Breast epithelium (tissue), 4 donors: ENCODE measurements at regions not wholly inside any gene's neighbourhood (a gene's known extent, or its start where the extent isn't known, plus 50 kb on each side); places are given as distances from the start of the nearest gene placed in this dataset.

ENCODE experiments used
- DNase-seq, 2 donors: peaks; one replicate each; pipeline ENCODE4 v3.0.0-alpha.2; 2019; ENCODE audit warnings: low spot score in 2 of 2
- H3K27ac ChIP-seq, 2 donors: fragments of 200-600 bp; sonication (generic) in 1 of 2; one replicate each; pipeline ENCODE4 v1.5.1; 2016 to 2019; ENCODE audit warnings: mild to moderate bottlenecking in 1 of 2
- H3K27me3 ChIP-seq, 2 donors: fragments of 200-600 bp; sonication (generic) in 1 of 2; one replicate each; pipeline versions ENCODE4 v1.5.1 to v1.6.0; 2017 to 2019; ENCODE audit warnings: control low read depth in 1 of 2, mild to moderate bottlenecking in 1 of 2
- H3K36me3 ChIP-seq: fragments of 200-600 bp; one replicate; pipeline ENCODE4 v1.5.1; 2019
- H3K4me1 ChIP-seq, 2 donors: fragments of 200-600 bp; sonication (generic); one replicate each; pipeline ENCODE4 v1.5.1; 2016 to 2019; ENCODE audit warnings: control low read depth in 1 of 2
- H3K4me3 ChIP-seq, 3 donors: fragments of 200-600 bp; sonication (generic); 1 replicate in 2 of 3; 2 replicates in 1 of 3; pipeline ENCODE4 v1.5.1; 2016 to 2019; ENCODE audit warnings: mild to moderate bottlenecking in 3 of 3, moderate library complexity in 2 of 3
- H3K9me3 ChIP-seq, 2 donors: fragments of 200-600 bp; sonication (generic) in 1 of 2; one replicate each; pipeline ENCODE4 v1.5.1; 2016 to 2019; ENCODE audit warnings: control low read depth in 1 of 2
- POLR2A ChIP-seq: fragments of 450-650 bp; IDR thresholded peaks from one replicate; pipeline ENCODE4 v1.6.1; 2016; ENCODE audit warnings: antibody characterized with exemption, mild to moderate bottlenecking, moderate library complexity
- POLR2AphosphoS5 ChIP-seq, 3 donors: sonication (generic); formaldehyde crosslinking; IDR thresholded peaks; one replicate each; pipeline ENCODE4 v1.6.1; 2017; ENCODE audit warnings: antibody characterized with exemption in 3 of 3
- intact Hi-C: fragments of 100-400 bp; cut with DNase I; formaldehyde crosslinking; loops from one replicate; pipeline ENCODE4 v1.15.1; 2023; ENCODE audit warnings: low total_unique reads
- TF ChIP-seq, protein P1 (sequence below), 3 donors: fragments of 450-650 bp; IDR thresholded peaks; one replicate each; pipeline ENCODE4 v1.5.1; 2016 to 2017; ENCODE audit warnings: antibody characterized with exemption in 3 of 3, mild to moderate bottlenecking in 3 of 3, moderate library complexity in 3 of 3

DNA sequence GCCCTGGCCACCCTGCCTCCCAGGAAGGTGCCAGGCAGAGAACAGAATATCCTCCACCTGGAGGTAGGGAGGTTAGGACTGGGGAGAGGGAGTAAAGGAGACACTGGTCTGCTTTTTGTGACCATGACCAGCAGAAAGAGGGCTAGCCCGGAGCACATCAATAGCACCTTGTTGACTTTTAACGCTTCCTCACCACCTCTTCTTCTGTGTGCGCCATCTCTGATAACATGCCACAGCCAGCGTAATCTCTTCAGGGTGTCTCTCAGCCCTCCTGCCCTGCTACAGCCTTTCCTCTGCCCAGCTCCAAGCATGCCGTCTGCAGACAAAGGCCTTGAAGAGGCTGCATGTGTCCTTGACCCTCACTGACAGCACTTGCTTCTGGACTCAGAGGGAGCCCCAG lies 50.9 kb upstream of the GJA5 start:
- DNase-seq: no peak
- H3K4me1 ChIP-seq: no peaks in the 10 kb centered on the region
- H3K27ac ChIP-seq: no peak overlapping the region
- no peaks in the 10 kb centered on the region for H3K36me3 ChIP-seq
- intact Hi-C loops: no loop called here
- TF ChIP-seq, protein P1, sequence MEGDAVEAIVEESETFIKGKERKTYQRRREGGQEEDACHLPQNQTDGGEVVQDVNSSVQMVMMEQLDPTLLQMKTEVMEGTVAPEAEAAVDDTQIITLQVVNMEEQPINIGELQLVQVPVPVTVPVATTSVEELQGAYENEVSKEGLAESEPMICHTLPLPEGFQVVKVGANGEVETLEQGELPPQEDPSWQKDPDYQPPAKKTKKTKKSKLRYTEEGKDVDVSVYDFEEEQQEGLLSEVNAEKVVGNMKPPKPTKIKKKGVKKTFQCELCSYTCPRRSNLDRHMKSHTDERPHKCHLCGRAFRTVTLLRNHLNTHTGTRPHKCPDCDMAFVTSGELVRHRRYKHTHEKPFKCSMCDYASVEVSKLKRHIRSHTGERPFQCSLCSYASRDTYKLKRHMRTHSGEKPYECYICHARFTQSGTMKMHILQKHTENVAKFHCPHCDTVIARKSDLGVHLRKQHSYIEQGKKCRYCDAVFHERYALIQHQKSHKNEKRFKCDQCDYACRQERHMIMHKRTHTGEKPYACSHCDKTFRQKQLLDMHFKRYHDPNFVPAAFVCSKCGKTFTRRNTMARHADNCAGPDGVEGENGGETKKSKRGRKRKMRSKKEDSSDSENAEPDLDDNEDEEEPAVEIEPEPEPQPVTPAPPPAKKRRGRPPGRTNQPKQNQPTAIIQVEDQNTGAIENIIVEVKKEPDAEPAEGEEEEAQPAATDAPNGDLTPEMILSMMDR (IDR thresholded peaks at IDR 0.05): no peak
- TF ChIP-seq POLR2A (no peak), POLR2AphosphoS5 (IDR thresholded peaks at IDR 0.05) (no peak)
- no peaks in the 10 kb centered on the region for H3K27me3 ChIP-seq
- no peak overlapping the region for H3K4me3 ChIP-seq
- no peaks in the 10 kb centered on the region for H3K9me3 ChIP-seq

DNA sequence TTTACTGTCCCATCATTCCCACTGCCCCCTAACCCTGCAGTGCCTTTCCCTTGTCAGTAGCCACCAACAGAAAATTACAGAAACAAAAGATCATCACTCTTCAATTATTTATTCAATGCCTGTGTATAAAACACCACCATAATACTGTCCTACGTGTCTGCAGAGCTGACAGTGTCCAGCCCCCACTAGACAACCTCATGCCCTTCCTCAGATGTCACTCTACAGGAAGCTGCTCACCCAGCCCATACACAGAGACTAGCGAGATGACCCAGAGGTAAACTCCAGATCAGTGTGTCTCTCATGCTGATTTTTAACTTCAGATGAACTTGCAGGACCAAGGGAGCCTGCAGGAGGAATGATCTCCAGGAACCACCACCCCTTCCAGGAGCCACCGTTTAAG lies 51.3 kb upstream of the GJA5 start:
- H3K4me1 ChIP-seq: no peaks in the 10 kb centered on the region
- H3K4me3 ChIP-seq: no peak overlapping the region
- H3K27ac ChIP-seq: no peak overlapping the region
- no peak for DNase-seq
- no peak for TF ChIP-seq POLR2AphosphoS5 (IDR thresholded peaks at IDR 0.05)
- no peak for TF ChIP-seq POLR2A
- TF ChIP-seq, protein P1 (IDR thresholded peaks at IDR 0.05): no peak
- H3K9me3 ChIP-seq: no peaks in the 10 kb centered on the region
- H3K27me3 ChIP-seq: no peaks in the 10 kb centered on the region
- H3K36me3 ChIP-seq: no peaks in the 10 kb centered on the region
- intact Hi-C loops: no loop called here

DNA sequence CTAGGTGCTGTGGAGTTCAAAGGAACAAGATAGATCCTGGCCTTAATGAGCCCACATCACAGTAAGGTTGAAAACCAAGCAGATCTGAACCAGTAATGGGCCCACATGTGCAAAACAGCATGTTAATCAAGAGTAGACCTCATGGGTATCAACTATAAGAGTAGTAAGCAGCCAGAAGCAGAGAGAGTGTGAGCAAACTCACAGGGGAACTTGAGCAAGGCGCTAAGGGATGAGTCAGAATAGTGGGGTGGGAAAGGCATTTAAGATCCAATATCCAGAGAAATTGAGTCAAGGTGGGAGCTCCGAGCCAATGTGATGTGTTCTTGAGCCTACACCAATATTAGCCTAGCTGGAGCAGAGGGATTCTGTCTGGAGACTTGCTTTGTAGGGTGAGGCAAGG lies 52.4 kb upstream of the GJA5 start:
- Histone ChIP-seq H3K36me3 (no peaks in the 10 kb centered on the region), H3K27me3 (no peaks in the 10 kb centered on the region), H3K9me3 (no peaks in the 10 kb centered on the region), H3K4me1 (no peaks in the 10 kb centered on the region), H3K4me3 (no peak overlapping the region), H3K27ac (no peak overlapping the region)
- TF ChIP-seq POLR2AphosphoS5 (IDR thresholded peaks at IDR 0.05) (no peak), POLR2A (no peak)
- TF ChIP-seq, protein P1 (IDR thresholded peaks at IDR 0.05): no peak
- DNase-seq: no peak
- intact Hi-C loops: no loop called here

DNA sequence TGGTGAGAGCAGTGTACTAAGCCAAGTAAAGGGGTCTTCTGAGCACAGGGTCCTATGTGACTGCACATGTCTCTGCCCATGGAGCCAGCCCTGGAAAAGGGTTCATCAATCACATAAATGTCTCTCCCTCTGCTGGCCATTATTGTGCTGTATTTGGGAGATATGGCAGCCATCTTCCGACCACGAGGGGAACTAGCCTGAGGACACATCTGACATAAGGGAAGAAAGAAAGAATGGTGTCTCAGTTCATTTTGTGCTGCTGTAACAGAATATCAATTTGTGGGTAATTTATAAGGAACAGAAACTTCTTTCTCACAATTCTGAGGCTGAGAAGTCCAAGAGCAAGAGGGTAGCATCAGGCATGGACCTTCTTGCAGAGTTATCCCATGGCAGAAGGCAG lies 55.1 kb upstream of the GJA5 start:
- Histone ChIP-seq H3K36me3 (no peaks in the 10 kb centered on the region), H3K4me3 (no peak overlapping the region), H3K4me1 (no peaks in the 10 kb centered on the region), H3K9me3 (no peaks in the 10 kb centered on the region), H3K27me3 (no peaks in the 10 kb centered on the region), H3K27ac (no peak overlapping the region)
- intact Hi-C loops: no loop called here
- TF ChIP-seq, protein P1 (IDR thresholded peaks at IDR 0.05): no peak
- TF ChIP-seq POLR2AphosphoS5 (IDR thresholded peaks at IDR 0.05) (no peak), POLR2A (no peak)
- no peak for DNase-seq

DNA sequence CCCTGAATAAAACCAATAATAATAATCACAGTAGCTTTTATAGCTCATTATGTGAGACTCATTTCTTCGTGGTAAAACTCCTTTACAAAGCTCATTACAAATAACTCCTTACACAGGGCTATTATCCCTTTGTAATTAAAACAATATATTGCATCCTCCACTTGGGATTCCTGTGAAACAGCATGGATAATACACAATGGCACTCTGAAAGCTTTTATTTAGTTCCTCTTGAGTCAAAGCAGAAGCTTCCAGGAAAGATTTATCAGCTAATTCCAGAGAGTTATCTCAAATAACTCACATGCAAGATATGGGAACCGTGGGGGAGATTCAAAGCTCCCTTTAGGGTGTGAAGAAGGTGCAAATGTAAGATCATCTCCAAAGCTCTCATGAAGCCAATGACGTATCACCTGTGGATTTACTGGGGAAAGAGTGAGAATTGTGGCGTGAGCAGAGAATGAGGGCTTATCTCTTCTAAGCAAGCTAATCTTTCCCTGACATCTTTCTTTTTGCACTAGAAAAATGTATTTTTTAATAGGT lies 60.4 kb upstream of the GJA5 start:
- no peak overlapping the region for H3K4me3 ChIP-seq
- no peak overlapping the region for H3K27ac ChIP-seq
- intact Hi-C loops: no loop called here
- H3K36me3 ChIP-seq: no peaks in the 10 kb centered on the region
- no peak for DNase-seq
- no peaks in the 10 kb centered on the region for H3K9me3 ChIP-seq
- no peaks in the 10 kb centered on the region for H3K4me1 ChIP-seq
- H3K27me3 ChIP-seq: no peaks in the 10 kb centered on the region
- TF ChIP-seq POLR2A (no peak), POLR2AphosphoS5 (IDR thresholded peaks at IDR 0.05) (no peak)
- TF ChIP-seq, protein P1 (IDR thresholded peaks at IDR 0.05): no peak
